HG03558 (cell line): ENCODE measurements at regions not wholly inside any gene's neighbourhood (a gene's known extent, or its start where the extent isn't known, plus 50 kb on each side); places are given as distances from the start of the nearest gene placed in this dataset.
"Not testable (repeated sequence)": the region's sequence is repeated elsewhere in the genome, so short reads cannot be mapped to it uniquely, and the experiment has no call there.

Experiments used
- ATAC-seq: cut with Tn5 transposase; IDR thresholded peaks from one replicate; pipeline ENCODE4 v1.9.1; 2021; ENCODE audit warnings: moderate number of reproducible peaks; ENCODE audit not compliant: unreplicated experiment; ENCODE audit errors: extremely low read depth

GRCh38 chr3:153506686-153507085 is 344.7 kb downstream of the RAP2B start:
- ATAC-seq = not testable (repeated sequence)

DNA sequence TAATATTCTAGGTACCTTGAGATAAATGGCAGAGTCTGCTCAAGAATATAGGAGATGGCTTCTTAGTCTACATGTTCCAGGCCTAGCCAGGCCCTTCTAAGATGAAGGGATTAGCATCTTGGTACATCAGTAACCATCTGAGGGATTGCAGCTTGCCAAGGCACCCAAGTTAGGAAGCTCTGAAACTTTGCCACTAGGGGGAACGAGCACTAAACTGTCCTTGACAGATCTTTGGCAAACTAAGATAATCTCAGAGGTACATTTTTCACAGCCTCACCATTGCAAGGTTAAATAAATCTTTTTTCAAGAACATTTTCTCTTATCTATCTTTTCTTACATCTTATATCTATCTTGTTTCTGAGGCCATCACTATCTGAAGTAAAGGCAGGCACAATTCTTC is 351.2 kb downstream of the RAP2B start:
- ATAC-seq = no peak

GRCh38 chr3:153528473-153528872 is 366.4 kb downstream of the RAP2B start:
- ATAC-seq = no peak

GRCh38 chr3:153539263-153539662 is 377.2 kb downstream of the RAP2B start:
- no peak for ATAC-seq

GRCh38 chr3:153545471-153545870 is 383.4 kb downstream of the RAP2B start:
- no peak for ATAC-seq

DNA sequence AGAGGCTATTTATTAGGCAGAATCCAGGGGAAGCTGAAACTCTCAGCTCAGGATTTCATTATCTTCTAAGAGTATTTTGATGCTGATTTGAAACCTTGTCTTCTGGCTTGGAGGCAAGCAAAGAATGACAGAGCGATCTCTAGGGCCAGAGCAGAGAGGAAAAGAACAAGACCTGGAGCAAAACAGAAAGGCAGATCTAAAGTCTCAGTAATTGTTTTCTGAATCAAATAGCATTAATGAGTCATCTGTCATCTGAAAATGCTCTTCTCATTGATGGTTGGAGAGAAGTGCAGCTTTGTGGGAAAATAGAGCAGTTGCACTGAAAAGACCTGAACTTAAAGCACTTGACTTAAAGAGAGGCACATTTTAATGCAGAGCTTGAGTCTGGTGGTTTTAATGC is 385.9 kb downstream of the RAP2B start:
- no peak for ATAC-seq

GRCh38 chr3:153549686-153550085 is 387.7 kb downstream of the RAP2B start:
- not testable (repeated sequence) for ATAC-seq

DNA sequence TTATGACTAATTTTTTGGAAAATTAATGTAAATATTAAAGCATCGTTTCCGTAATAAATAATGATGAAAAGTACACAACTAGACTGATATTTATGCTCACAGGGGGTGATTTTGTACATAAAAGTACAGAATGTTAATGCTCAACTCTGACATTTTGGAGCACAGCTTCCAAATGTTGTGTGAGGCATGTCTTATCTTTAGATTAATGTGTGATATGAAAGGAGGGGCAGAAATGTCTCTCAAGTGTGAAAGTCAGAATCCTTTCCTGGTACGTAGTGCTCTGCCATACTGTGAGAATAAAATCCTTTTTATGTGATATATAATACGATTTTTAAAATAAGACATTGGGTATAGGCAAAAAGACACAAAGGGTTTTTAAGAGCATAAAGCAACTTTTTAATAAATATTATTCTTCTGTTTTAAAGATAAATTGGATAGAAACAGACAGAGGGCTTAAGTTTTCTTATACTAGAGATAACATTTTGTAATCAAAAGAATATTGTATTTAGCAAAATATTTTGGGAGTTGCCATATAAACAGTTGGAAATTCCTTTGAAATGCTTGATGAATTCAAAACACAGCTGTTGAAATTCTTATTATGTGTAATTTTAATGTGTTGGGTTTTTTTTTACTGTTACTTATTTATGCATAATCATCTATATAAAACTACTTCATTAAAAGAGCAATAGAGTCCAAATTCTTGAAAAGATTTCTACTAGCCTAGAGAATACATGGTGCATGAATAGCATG is 389.7 kb downstream of the RAP2B start:
- ATAC-seq = no peak

DNA sequence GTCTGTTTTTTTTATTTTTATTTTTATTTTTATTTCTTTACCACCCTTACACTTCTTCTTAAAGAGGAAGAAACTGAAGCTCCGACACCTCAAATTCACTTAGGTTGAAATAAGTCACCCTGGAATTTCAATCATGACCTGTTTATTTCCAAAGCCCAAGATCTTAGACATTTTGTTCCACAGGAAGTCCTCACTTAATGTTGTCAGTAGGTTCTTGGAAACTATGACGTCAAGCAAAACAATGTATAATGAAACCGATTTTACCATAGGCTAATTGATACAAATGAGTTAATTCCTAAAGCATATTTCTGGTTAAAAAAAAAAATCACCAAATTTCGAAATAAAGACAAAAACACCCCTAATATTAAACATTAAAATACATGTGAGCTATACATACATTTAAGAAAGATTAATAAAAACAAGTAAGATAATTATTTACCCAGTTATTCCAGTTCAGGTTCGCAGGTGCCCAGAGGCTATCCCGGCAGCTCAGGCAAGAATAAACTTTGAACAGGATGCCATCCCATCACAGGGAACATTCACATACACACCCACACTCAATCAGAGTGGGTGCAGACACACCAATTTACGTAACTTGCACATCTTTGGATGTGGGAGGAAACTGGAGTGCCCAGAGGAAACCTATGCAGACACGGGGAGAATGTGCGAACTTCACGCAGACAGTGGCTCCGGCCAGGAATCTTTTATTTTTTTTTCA is 391.0 kb downstream of the RAP2B start:
- no peak for ATAC-seq

- ATAC-seq = no peak
Observed at GRCh38 chr3:153553605-153553945, 391.5 kb downstream of the RAP2B start.

- no peak for ATAC-seq
Observed at GRCh38 chr3:153555919-153556318, 393.9 kb downstream of the RAP2B start.

- ATAC-seq = not testable (repeated sequence)
Observed at GRCh38 chr3:153559366-153559765, 397.3 kb downstream of the RAP2B start.

DNA sequence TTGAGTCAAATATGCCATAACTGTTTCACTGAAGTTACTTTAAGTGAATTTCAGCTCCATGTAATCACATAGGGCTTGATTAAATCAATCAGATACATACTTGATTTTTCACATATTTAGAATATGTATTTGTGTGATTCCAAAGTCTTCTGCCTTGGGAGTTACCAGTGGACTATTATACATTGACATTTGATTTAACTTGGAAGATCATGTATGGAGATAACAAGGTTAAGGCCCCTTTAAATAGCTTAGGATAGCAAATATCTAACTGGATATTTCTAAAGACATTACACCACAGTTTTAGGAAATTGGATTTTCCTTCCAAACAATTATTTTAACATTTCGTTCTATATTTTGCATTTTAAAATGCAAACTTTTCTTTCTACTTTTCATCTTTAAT is 405.0 kb downstream of the RAP2B start:
- ATAC-seq = no peak

GRCh38 chr3:153567556-153567955 is 405.5 kb downstream of the RAP2B start:
- no peak for ATAC-seq

DNA sequence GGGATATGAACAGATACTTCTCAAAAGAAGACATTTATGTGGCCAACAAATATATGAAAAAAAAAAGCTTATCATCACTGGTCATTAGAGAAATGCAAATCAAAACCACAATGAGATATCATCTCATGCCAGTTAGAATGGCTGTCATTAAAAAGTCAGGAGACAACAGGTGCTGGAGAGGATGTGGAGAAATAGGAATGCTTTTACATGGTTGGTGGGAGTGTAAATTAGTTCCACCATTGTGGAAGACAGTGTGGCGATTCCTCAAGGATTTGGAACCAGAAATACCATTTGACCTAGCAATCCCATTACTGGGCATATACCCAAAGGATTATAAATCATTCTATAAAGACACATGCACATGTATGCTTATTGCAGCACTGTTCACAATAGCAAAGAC is 408.5 kb downstream of the RAP2B start:
- not testable (repeated sequence) for ATAC-seq

DNA sequence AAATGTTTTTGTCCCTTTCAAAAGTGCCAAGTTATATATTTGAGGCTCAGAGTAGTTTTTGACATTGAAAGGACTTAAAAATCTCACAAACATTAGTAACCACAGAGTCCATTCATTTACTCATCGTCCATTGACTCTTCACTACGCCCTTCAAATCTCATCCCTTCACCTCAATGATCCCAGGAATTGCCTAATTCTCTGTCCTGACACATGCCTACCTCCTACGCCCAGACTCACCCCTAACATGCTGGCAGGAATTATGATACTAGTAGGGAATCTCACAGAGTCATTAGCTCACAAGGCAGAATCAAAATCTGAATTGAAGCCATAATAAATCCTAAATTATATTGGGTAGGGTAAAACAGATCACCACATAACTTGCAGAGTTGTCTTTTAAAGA is 410.1 kb downstream of the RAP2B start:
- no peak for ATAC-seq

GRCh38 chr3:153572654-153573053 is 410.6 kb downstream of the RAP2B start:
- no peak for ATAC-seq

GRCh38 chr3:153573481-153573880 is 411.5 kb downstream of the RAP2B start:
- no peak for ATAC-seq

DNA sequence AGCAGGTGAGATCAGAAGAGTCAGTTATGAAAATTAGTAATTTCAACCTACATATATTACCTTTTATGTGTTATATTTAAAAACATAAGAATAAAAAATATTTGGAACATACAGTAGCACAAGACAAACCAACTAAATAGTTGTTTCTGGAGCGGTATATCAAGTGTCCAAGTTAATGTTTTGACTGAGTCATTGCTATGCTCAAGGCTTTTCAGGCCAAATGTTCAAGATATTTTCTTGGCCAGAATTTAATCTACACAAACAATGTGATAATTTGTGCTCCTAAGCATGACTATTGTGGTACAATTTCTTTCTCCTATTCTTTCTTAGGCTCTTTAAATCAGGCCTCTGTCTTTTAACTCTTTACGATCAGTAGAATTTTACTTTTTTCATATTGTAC is 412.4 kb downstream of the RAP2B start:
- no peak for ATAC-seq

DNA sequence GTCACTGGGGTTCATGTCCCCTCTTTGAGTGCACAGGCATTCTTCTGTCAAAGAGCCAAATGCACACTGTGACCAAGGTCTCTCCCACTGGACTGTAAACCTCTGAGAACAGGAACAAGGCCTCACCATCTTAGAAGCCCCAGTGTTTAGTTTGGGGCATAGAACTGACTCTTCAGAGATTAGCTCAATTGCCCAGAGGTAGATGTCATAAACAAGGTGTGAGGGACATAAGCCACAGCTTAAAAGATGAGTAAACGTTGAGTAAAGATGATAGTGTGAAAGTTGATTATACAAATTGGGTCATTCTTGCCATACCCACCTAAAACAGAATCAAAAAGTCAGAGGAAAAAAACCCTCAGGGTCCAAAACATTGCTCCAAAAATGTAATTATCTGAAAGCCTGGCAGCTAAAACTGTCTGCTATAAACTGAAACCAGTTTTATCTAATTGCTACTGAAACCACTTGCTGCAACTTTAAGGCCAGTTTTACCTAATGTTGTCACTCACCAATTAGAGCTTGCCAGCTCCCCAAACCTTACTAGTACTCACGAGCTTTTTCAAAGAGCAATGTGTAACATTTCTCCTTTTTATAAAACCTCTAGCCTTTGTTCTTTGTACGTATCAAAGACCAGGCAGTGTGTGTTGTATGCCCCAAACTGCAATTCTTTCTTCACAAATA is 415.2 kb downstream of the RAP2B start:
- no peak for ATAC-seq

DNA sequence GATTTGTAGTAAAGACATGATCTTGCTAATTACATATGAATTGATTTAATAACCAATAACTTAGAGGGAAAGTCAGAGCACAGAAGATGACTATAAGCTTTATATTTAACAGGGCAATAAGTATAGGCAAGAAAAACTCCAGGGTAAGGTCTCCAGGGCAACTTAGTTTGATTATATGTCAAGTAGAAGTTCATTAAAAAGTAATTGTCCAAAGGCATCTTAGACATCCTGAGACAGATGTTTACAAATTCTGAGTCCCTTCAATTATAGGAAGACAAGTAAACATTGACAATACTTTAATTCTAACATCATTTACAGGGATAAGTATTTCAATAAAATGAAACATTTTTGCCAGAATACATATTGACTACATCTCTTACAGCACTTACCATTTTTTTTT is 416.0 kb downstream of the RAP2B start:
- no peak for ATAC-seq
